WTC11 (cell line): ENCODE measurements at regions not wholly inside any gene's neighbourhood (a gene's known extent, or its start where the extent isn't known, plus 50 kb on each side); places are given as distances from the start of the nearest gene placed in this dataset.

Source experiments
- ATAC-seq: fragments of 200-7000 bp; cut with Tn5 transposase; 2 replicates; pipeline ENCODE4 v1.10.0; 2021; ENCODE audit warnings: mild to moderate bottlenecking, moderate library complexity
- CTCF ChIA-PET: fragments of 300-600 bp; sonication (Branson Sonifier 250); formaldehyde crosslinking; loops from one replicate; lab custom pipeline; 2021; ENCODE audit warnings: antibody characterized with exemption; lab: Charles Lee
- POLR2A ChIA-PET: fragments of 350-600 bp; sonication (Branson Sonifier 250); formaldehyde crosslinking; loops from one replicate; lab custom pipeline; 2021; ENCODE audit warnings: antibody characterized with exemption; lab: Charles Lee
- DNase-seq: peaks from one replicate; pipeline ENCODE4 v3.0.0; 2021; ENCODE audit warnings: low spot score
- H3K27ac Mint-ChIP-seq: 2 replicates; pipeline ENCODE4 v1.8.0; 2021; ENCODE audit warnings: mixed read lengths
- H3K27me3 Mint-ChIP-seq: 2 replicates; pipeline ENCODE4 v1.8.0; 2021; ENCODE audit warnings: low read depth, mild to moderate bottlenecking, moderate library complexity, mixed read lengths
- H3K36me3 Mint-ChIP-seq: 2 replicates; pipeline ENCODE4 v1.8.0; 2021; ENCODE audit warnings: mixed read lengths
- H3K4me1 Mint-ChIP-seq: 2 replicates; pipeline ENCODE4 v1.8.0; 2022; ENCODE audit warnings: mixed read lengths
- H3K4me3 Mint-ChIP-seq: 2 replicates; pipeline ENCODE4 v1.8.0; 2021; ENCODE audit warnings: mild to moderate bottlenecking, moderate library complexity, mixed read lengths
- H3K9me3 Mint-ChIP-seq: 2 replicates; pipeline ENCODE4 v1.8.0; 2021; ENCODE audit warnings: mixed read lengths
- ATF1 ChIP-seq: sonication (generic); formaldehyde crosslinking; IDR thresholded peaks from 2 replicates; pipeline ENCODE4 v1.8.1; 2023; ENCODE audit warnings: mild to moderate bottlenecking, moderate library complexity, missing genetic modification reagents
- ATF3 ChIP-seq: sonication (generic); formaldehyde crosslinking; conservative IDR thresholded peaks from 2 replicates; pipeline ENCODE4 v1.8.1; 2022; ENCODE audit warnings: mild to moderate bottlenecking, missing genetic modification reagents
- CTCF ChIP-seq: fragments of 200-600 bp; IDR thresholded peaks from 2 replicates; pipeline ENCODE4 v1.8.0; 2022; ENCODE audit warnings: antibody characterized with exemption
- ELF4 ChIP-seq: sonication (generic); formaldehyde crosslinking; IDR thresholded peaks from 2 replicates; pipeline ENCODE4 v1.8.1; 2022; ENCODE audit warnings: low read depth, mild to moderate bottlenecking, moderate library complexity, missing genetic modification reagents
- FOXK1 ChIP-seq: sonication (generic); formaldehyde crosslinking; IDR thresholded peaks from 2 replicates; pipeline ENCODE4 v1.8.0; 2022; ENCODE audit warnings: mild to moderate bottlenecking, moderate library complexity, missing genetic modification reagents
- GTF2I ChIP-seq: fragments of 250-450 bp; sonication (Bioruptor Pico); conservative IDR thresholded peaks from 2 replicates; pipeline ENCODE4 v1.4.0; 2021; ENCODE audit warnings: mild to moderate bottlenecking
- JUN ChIP-seq: sonication (generic); formaldehyde crosslinking; IDR thresholded peaks from 2 replicates; pipeline ENCODE4 v1.8.0; 2023; ENCODE audit warnings: mild to moderate bottlenecking, missing genetic modification reagents
- MXD4 ChIP-seq: fragments of 250-450 bp; sonication (Bioruptor Pico); IDR thresholded peaks from 2 replicates; pipeline ENCODE4 v1.8.0; 2021; ENCODE audit warnings: mild to moderate bottlenecking, moderate library complexity, borderline replicate concordance
- MYBL2 ChIP-seq: sonication (generic); formaldehyde crosslinking; IDR thresholded peaks from 2 replicates; pipeline ENCODE4 v1.8.1; 2023; ENCODE audit warnings: mild to moderate bottlenecking, moderate library complexity, missing genetic modification reagents
- OVOL2 ChIP-seq: fragments of 250-450 bp; sonication (Bioruptor Pico); IDR thresholded peaks from 2 replicates; pipeline ENCODE4 v1.9.0; 2021; ENCODE audit warnings: mild to moderate bottlenecking, borderline replicate concordance
- PRRX2 ChIP-seq: fragments of 250-450 bp; sonication (Bioruptor Pico); IDR thresholded peaks from 2 replicates; pipeline ENCODE4 v1.8.0; 2021; ENCODE audit warnings: mild to moderate bottlenecking
- RELA ChIP-seq: sonication (generic); formaldehyde crosslinking; IDR thresholded peaks from 2 replicates; pipeline ENCODE4 v1.8.1; 2022; ENCODE audit warnings: missing genetic modification reagents, mild to moderate bottlenecking, borderline replicate concordance
- SOX15 ChIP-seq: fragments of 250-450 bp; sonication (Bioruptor Pico); IDR thresholded peaks from 2 replicates; pipeline ENCODE4 v1.9.0; 2021; ENCODE audit warnings: mild to moderate bottlenecking
- TCF7 ChIP-seq: sonication (generic); formaldehyde crosslinking; IDR thresholded peaks from 2 replicates; pipeline ENCODE4 v1.8.0; 2022; ENCODE audit warnings: mild to moderate bottlenecking, low read depth, missing genetic modification reagents, moderate library complexity
- TEAD1 ChIP-seq: sonication (generic); formaldehyde crosslinking; IDR thresholded peaks from 2 replicates; pipeline ENCODE4 v1.8.0; 2022; ENCODE audit warnings: mild to moderate bottlenecking, missing genetic modification reagents
- ZNF138 ChIP-seq: sonication (generic); formaldehyde crosslinking; conservative IDR thresholded peaks from 2 replicates; pipeline ENCODE4 v1.8.1; 2022; ENCODE audit warnings: mild to moderate bottlenecking, moderate library complexity, missing genetic modification reagents
- ZNF219 ChIP-seq: sonication (generic); formaldehyde crosslinking; IDR thresholded peaks from 2 replicates; pipeline ENCODE4 v1.8.0; 2023; ENCODE audit warnings: missing genetic modification reagents, mild to moderate bottlenecking, borderline replicate concordance
- ZNF232 ChIP-seq: sonication (generic); formaldehyde crosslinking; IDR thresholded peaks from 2 replicates; pipeline ENCODE4 v1.8.0; 2022; ENCODE audit warnings: mild to moderate bottlenecking, missing genetic modification reagents
- ZNF263 ChIP-seq: sonication (generic); formaldehyde crosslinking; IDR thresholded peaks from 2 replicates; pipeline ENCODE4 v1.8.1; 2022; ENCODE audit warnings: low read depth, mild to moderate bottlenecking, moderate library complexity, missing genetic modification reagents
- ZNF281 ChIP-seq: sonication (generic); formaldehyde crosslinking; IDR thresholded peaks from 2 replicates; pipeline ENCODE4 v1.8.0; 2023; ENCODE audit warnings: mild to moderate bottlenecking, missing genetic modification reagents
- ZNF416 ChIP-seq: fragments of 250-450 bp; sonication (Bioruptor Pico); IDR thresholded peaks from 2 replicates; pipeline ENCODE4 v1.9.0; 2021; ENCODE audit warnings: mild to moderate bottlenecking, inconsistent platforms
- ZNF423 ChIP-seq: fragments of 250-450 bp; sonication (Bioruptor Pico); IDR thresholded peaks from 2 replicates; pipeline ENCODE4 v2.1.2; 2022; ENCODE audit warnings: mild to moderate bottlenecking, moderate library complexity
- TF ChIP-seq, protein P1 (sequence below): sonication (generic); formaldehyde crosslinking; IDR thresholded peaks from 2 replicates; pipeline ENCODE4 v1.8.1; 2023; ENCODE audit warnings: mild to moderate bottlenecking, missing genetic modification reagents, moderate library complexity
- TF ChIP-seq, protein P2 (sequence below): sonication (generic); formaldehyde crosslinking; conservative IDR thresholded peaks from 2 replicates; pipeline ENCODE4 v1.8.1; 2023; ENCODE audit warnings: mild to moderate bottlenecking, low read depth, missing genetic modification reagents, moderate library complexity
- TF ChIP-seq, protein P3 (sequence below): fragments of 250-450 bp; sonication (Bioruptor Pico); IDR thresholded peaks from 2 replicates; pipeline ENCODE4 v1.9.0; 2021; ENCODE audit warnings: mild to moderate bottlenecking
- TF ChIP-seq, protein P4 (sequence below): sonication (generic); formaldehyde crosslinking; IDR thresholded peaks from 2 replicates; pipeline ENCODE4 v1.8.0; 2022; ENCODE audit warnings: mild to moderate bottlenecking, missing genetic modification reagents

DNA sequence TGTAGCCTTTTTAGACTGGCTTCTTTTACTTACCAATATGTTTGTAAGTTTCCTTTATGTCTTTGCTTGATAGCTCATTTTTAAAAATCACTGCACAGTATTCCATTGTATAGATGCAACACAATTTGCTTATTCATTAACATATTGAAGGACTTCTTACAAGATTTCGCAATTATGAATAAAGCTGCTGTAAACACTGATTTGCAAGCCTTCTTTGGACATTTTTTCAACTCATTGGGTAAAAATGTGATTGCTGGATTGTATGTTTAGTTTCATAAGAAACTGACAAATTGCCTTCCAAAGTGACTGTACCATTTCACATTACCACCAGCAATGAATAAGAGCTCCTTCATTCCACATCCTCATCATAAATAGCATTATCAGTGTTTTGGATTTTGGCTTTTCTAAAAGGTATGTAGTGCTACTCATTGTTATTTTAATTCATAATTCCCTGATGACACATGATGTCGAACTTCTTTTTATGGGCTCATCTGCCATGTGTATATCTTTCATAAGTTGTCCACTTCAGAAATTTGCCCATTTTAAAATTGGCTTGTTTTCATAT lies 80.7 kb downstream of the TFAP2B start:
- ChIA-PET POLR2A (no interaction called here), CTCF (no interaction called here)
- H3K27ac Mint-ChIP-seq: no peak overlapping the region
- no peak overlapping the region for H3K4me3 Mint-ChIP-seq
- H3K9me3 Mint-ChIP-seq: peaks cover 5% of the 10 kb centered on the region
- no peaks in the 10 kb centered on the region for H3K4me1 Mint-ChIP-seq
- no peak for TF ChIP-seq JUN
- no peak for TF ChIP-seq ATF1 (CRISPR knock-in tag)
- no peak for TF ChIP-seq ZNF416 (CRISPR knock-in tag)
- no peak for TF ChIP-seq TCF7 (CRISPR knock-in tag)
- no peak for TF ChIP-seq MXD4 (CRISPR knock-in tag)
- TF ChIP-seq ZNF263: no peak
- TF ChIP-seq ELF4 (CRISPR knock-in tag): no peak
- no peak for TF ChIP-seq ATF3 (CRISPR knock-in tag)
- TF ChIP-seq FOXK1 (CRISPR knock-in tag): no peak
- TF ChIP-seq CTCF: no peak
- no peak for TF ChIP-seq ZNF219 (CRISPR knock-in tag)
- TF ChIP-seq GTF2I: no peak
- no peak for TF ChIP-seq RELA (CRISPR knock-in tag)
- no peaks in the 10 kb centered on the region for H3K27me3 Mint-ChIP-seq
- DNase-seq (no peak), ATAC-seq (no peak)
- 0 out of 2 replicates have a peak, but pooled peaks cover 3% of the 10 kb centered on the region for H3K36me3 Mint-ChIP-seq

GRCh38 chr6:50902260-50902659 lies 83.6 kb downstream of the TFAP2B start:
- POLR2A ChIA-PET: no interaction called here
- no peak overlapping the region for H3K4me3 Mint-ChIP-seq
- H3K27me3 Mint-ChIP-seq: no peaks in the 10 kb centered on the region
- H3K9me3 Mint-ChIP-seq: no peaks in the 10 kb centered on the region
- TF ChIP-seq, protein P1, sequence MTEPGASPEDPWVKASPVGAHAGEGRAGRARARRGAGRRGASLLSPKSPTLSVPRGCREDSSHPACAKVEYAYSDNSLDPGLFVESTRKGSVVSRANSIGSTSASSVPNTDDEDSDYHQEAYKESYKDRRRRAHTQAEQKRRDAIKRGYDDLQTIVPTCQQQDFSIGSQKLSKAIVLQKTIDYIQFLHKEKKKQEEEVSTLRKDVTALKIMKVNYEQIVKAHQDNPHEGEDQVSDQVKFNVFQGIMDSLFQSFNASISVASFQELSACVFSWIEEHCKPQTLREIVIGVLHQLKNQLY (CRISPR knock-in tag): no peak
- TF ChIP-seq ZNF232 (CRISPR knock-in tag) (no peak), SOX15 (CRISPR knock-in tag) (no peak), OVOL2 (no peak), ZNF423 (CRISPR knock-in tag) (no peak), ELF4 (CRISPR knock-in tag) (no peak), MYBL2 (no peak), TEAD1 (no peak), PRRX2 (CRISPR knock-in tag) (no peak), ZNF281 (CRISPR knock-in tag) (no peak), ZNF138 (CRISPR knock-in tag) (no peak), MXD4 (CRISPR knock-in tag) (no peak)
- TF ChIP-seq, protein P2, sequence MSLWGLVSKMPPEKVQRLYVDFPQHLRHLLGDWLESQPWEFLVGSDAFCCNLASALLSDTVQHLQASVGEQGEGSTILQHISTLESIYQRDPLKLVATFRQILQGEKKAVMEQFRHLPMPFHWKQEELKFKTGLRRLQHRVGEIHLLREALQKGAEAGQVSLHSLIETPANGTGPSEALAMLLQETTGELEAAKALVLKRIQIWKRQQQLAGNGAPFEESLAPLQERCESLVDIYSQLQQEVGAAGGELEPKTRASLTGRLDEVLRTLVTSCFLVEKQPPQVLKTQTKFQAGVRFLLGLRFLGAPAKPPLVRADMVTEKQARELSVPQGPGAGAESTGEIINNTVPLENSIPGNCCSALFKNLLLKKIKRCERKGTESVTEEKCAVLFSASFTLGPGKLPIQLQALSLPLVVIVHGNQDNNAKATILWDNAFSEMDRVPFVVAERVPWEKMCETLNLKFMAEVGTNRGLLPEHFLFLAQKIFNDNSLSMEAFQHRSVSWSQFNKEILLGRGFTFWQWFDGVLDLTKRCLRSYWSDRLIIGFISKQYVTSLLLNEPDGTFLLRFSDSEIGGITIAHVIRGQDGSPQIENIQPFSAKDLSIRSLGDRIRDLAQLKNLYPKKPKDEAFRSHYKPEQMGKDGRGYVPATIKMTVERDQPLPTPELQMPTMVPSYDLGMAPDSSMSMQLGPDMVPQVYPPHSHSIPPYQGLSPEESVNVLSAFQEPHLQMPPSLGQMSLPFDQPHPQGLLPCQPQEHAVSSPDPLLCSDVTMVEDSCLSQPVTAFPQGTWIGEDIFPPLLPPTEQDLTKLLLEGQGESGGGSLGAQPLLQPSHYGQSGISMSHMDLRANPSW (CRISPR knock-in tag): no peak
- TF ChIP-seq, protein P3, sequence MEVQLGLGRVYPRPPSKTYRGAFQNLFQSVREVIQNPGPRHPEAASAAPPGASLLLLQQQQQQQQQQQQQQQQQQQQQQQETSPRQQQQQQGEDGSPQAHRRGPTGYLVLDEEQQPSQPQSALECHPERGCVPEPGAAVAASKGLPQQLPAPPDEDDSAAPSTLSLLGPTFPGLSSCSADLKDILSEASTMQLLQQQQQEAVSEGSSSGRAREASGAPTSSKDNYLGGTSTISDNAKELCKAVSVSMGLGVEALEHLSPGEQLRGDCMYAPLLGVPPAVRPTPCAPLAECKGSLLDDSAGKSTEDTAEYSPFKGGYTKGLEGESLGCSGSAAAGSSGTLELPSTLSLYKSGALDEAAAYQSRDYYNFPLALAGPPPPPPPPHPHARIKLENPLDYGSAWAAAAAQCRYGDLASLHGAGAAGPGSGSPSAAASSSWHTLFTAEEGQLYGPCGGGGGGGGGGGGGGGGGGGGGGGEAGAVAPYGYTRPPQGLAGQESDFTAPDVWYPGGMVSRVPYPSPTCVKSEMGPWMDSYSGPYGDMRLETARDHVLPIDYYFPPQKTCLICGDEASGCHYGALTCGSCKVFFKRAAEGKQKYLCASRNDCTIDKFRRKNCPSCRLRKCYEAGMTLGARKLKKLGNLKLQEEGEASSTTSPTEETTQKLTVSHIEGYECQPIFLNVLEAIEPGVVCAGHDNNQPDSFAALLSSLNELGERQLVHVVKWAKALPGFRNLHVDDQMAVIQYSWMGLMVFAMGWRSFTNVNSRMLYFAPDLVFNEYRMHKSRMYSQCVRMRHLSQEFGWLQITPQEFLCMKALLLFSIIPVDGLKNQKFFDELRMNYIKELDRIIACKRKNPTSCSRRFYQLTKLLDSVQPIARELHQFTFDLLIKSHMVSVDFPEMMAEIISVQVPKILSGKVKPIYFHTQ (CRISPR knock-in tag): no peak
- TF ChIP-seq, protein P4, sequence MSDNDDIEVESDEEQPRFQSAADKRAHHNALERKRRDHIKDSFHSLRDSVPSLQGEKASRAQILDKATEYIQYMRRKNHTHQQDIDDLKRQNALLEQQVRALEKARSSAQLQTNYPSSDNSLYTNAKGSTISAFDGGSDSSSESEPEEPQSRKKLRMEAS (CRISPR knock-in tag): no peak
- no peak for DNase-seq
- no peaks in the 10 kb centered on the region for H3K4me1 Mint-ChIP-seq
- no peaks in the 10 kb centered on the region for H3K36me3 Mint-ChIP-seq
- ATAC-seq: no peak
- no peak overlapping the region for H3K27ac Mint-ChIP-seq
- CTCF ChIA-PET: no interaction called here
